Breast epithelium (tissue), 4 donors: ENCODE measurements at regions not wholly inside any gene's neighbourhood (a gene's known extent, or its start where the extent isn't known, plus 50 kb on each side); places are given as distances from the start of the nearest gene placed in this dataset.

Source experiments
- DNase-seq, 2 donors: peaks; one replicate each; pipeline ENCODE4 v3.0.0-alpha.2; 2019; ENCODE audit warnings: low spot score in 2 of 2
- H3K27ac ChIP-seq, 2 donors: fragments of 200-600 bp; sonication (generic) in 1 of 2; one replicate each; pipeline ENCODE4 v1.5.1; 2016 to 2019; ENCODE audit warnings: mild to moderate bottlenecking in 1 of 2
- H3K27me3 ChIP-seq, 2 donors: fragments of 200-600 bp; sonication (generic) in 1 of 2; one replicate each; pipeline versions ENCODE4 v1.5.1 to v1.6.0; 2017 to 2019; ENCODE audit warnings: control low read depth in 1 of 2, mild to moderate bottlenecking in 1 of 2
- H3K36me3 ChIP-seq: fragments of 200-600 bp; one replicate; pipeline ENCODE4 v1.5.1; 2019
- H3K4me1 ChIP-seq, 2 donors: fragments of 200-600 bp; sonication (generic); one replicate each; pipeline ENCODE4 v1.5.1; 2016 to 2019; ENCODE audit warnings: control low read depth in 1 of 2
- H3K4me3 ChIP-seq, 3 donors: fragments of 200-600 bp; sonication (generic); 1 replicate in 2 of 3; 2 replicates in 1 of 3; pipeline ENCODE4 v1.5.1; 2016 to 2019; ENCODE audit warnings: mild to moderate bottlenecking in 3 of 3, moderate library complexity in 2 of 3
- H3K9me3 ChIP-seq, 2 donors: fragments of 200-600 bp; sonication (generic) in 1 of 2; one replicate each; pipeline ENCODE4 v1.5.1; 2016 to 2019; ENCODE audit warnings: control low read depth in 1 of 2
- POLR2A ChIP-seq: fragments of 450-650 bp; IDR thresholded peaks from one replicate; pipeline ENCODE4 v1.6.1; 2016; ENCODE audit warnings: antibody characterized with exemption, mild to moderate bottlenecking, moderate library complexity
- POLR2AphosphoS5 ChIP-seq, 3 donors: sonication (generic); formaldehyde crosslinking; IDR thresholded peaks; one replicate each; pipeline ENCODE4 v1.6.1; 2017; ENCODE audit warnings: antibody characterized with exemption in 3 of 3
- intact Hi-C: fragments of 100-400 bp; cut with DNase I; formaldehyde crosslinking; loops from one replicate; pipeline ENCODE4 v1.15.1; 2023; ENCODE audit warnings: low total_unique reads
- TF ChIP-seq, protein P1 (sequence below), 3 donors: fragments of 450-650 bp; IDR thresholded peaks; one replicate each; pipeline ENCODE4 v1.5.1; 2016 to 2017; ENCODE audit warnings: antibody characterized with exemption in 3 of 3, mild to moderate bottlenecking in 3 of 3, moderate library complexity in 3 of 3

DNA sequence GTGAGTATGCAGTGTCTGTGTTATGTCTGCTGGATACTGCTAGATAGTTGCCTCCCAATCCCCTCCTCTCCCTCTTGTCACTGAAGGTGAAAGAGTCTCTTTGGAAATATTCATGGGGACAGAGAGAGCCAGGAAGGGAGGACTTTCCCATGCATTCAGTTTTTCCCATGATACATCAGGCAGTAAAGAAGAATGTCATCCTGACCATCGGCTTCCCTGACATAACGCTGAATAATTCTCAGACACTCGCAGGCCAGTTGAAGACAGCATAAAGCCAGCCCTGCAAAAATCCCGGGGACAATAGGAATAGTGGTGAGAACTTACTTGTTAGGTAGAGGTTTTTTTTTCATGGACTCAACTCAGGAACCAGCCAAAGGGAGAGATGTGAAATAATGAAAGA is 58.1 kb downstream of the KLF4 start:
- DNase-seq, result no peak
- no peak overlapping the region for H3K4me3 ChIP-seq
- no peaks in the 10 kb centered on the region for H3K9me3 ChIP-seq
- H3K27ac ChIP-seq, result no peak overlapping the region
- intact Hi-C loops, result no loop called here
- no peaks in the 10 kb centered on the region for H3K36me3 ChIP-seq
- H3K27me3 ChIP-seq, result no peaks in the 10 kb centered on the region
- no peak for TF ChIP-seq POLR2AphosphoS5 (IDR thresholded peaks at IDR 0.05)
- no peak for TF ChIP-seq POLR2A
- TF ChIP-seq, protein P1, sequence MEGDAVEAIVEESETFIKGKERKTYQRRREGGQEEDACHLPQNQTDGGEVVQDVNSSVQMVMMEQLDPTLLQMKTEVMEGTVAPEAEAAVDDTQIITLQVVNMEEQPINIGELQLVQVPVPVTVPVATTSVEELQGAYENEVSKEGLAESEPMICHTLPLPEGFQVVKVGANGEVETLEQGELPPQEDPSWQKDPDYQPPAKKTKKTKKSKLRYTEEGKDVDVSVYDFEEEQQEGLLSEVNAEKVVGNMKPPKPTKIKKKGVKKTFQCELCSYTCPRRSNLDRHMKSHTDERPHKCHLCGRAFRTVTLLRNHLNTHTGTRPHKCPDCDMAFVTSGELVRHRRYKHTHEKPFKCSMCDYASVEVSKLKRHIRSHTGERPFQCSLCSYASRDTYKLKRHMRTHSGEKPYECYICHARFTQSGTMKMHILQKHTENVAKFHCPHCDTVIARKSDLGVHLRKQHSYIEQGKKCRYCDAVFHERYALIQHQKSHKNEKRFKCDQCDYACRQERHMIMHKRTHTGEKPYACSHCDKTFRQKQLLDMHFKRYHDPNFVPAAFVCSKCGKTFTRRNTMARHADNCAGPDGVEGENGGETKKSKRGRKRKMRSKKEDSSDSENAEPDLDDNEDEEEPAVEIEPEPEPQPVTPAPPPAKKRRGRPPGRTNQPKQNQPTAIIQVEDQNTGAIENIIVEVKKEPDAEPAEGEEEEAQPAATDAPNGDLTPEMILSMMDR (IDR thresholded peaks at IDR 0.05), result no peak
- H3K4me1 ChIP-seq, result no peaks in the 10 kb centered on the region

DNA sequence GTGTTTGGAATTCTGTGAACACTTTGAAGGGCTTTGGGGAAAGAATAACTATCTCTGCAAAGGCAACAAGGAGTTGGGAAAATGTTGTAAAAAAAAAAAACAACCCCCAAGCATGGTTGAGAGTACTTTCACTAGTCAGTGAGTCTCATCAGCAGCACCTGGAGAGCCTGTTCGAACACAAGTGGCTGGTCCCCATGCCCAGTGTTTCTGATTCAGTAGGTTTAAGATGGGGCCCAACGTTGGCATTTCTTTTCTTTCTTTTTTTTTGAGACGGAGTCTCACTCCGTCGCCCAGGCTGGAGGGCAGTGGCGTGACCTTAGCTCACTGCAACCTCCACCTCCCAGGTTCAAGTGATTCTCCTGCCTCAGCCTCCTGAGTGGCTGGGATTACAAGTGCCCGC is 59.5 kb downstream of the KLF4 start:
- no peak overlapping the region for H3K27ac ChIP-seq
- H3K4me1 ChIP-seq, result no peaks in the 10 kb centered on the region
- no peak for DNase-seq
- no peak overlapping the region for H3K4me3 ChIP-seq
- intact Hi-C loops, result no loop called here
- TF ChIP-seq POLR2A, result no peak
- TF ChIP-seq, protein P1 (IDR thresholded peaks at IDR 0.05), result no peak
- H3K36me3 ChIP-seq, result no peaks in the 10 kb centered on the region
- H3K9me3 ChIP-seq, result no peaks in the 10 kb centered on the region
- H3K27me3 ChIP-seq, result no peaks in the 10 kb centered on the region

GRCh38 chr9:107426126-107426525 is 63.4 kb downstream of the KLF4 start:
- intact Hi-C loops, result no loop called here
- Histone ChIP-seq H3K27ac (peak overlapping the region in 1 of 2 donors; percentile 77), H3K36me3 (no peaks in the 10 kb centered on the region), H3K27me3 (no peaks in the 10 kb centered on the region), H3K9me3 (no peaks in the 10 kb centered on the region), H3K4me1 (no peaks in the 10 kb centered on the region), H3K4me3 (no peak overlapping the region)
- DNase-seq, result no peak
- TF ChIP-seq POLR2A (no peak), POLR2AphosphoS5 (IDR thresholded peaks at IDR 0.05) (no peak)
- TF ChIP-seq, protein P1 (IDR thresholded peaks at IDR 0.05), result no peak

GRCh38 chr9:107425101-107426025 is 64.2 kb downstream of the KLF4 start:
- Histone ChIP-seq H3K27ac (peak overlapping the region; percentile 77 to 82), H3K9me3 (no peaks in the 10 kb centered on the region), H3K4me3 (peak overlapping the region; percentile 5 to 57 (median 31)), H3K4me1 (no peaks in the 10 kb centered on the region), H3K36me3 (no peaks in the 10 kb centered on the region), H3K27me3 (no peaks in the 10 kb centered on the region)
- TF ChIP-seq POLR2AphosphoS5 (IDR thresholded peaks at IDR 0.05), result peak in 2 of 3 donors; percentile 65 to 85
- no peak for TF ChIP-seq POLR2A
- TF ChIP-seq, protein P1 (IDR thresholded peaks at IDR 0.05), result peak; percentile 90 to 98 (median 94)
- peak; percentile 83 to 90 for DNase-seq
- intact Hi-C loops, result no loop called here

- no peak for DNase-seq
- intact Hi-C loops, result no loop called here
- Histone ChIP-seq H3K36me3 (no peaks in the 10 kb centered on the region), H3K4me1 (no peaks in the 10 kb centered on the region), H3K4me3 (no peak overlapping the region), H3K9me3 (no peaks in the 10 kb centered on the region), H3K27me3 (no peaks in the 10 kb centered on the region), H3K27ac (no peak overlapping the region)
- TF ChIP-seq, protein P1 (IDR thresholded peaks at IDR 0.05), result no peak
- no peak for TF ChIP-seq POLR2A
- no peak for TF ChIP-seq POLR2AphosphoS5 (IDR thresholded peaks at IDR 0.05)
These were observed 66.0 kb downstream of the KLF4 start for GRCh38 chr9:107423540-107423939.
